Liver (tissue), 8 donors: ENCODE measurements at regions not wholly inside any gene's neighbourhood (a gene's known extent, or its start where the extent isn't known, plus 50 kb on each side); places are given as distances from the start of the nearest gene placed in this dataset.

Source experiments
- DNase-seq: peaks from one replicate; pipeline ENCODE4 v3.0.0-alpha.2; 2017; ENCODE audit warnings: low spot score
- H3K27ac ChIP-seq, 2 donors: one replicate each; pipeline ENCODE4 v1.7.0; 2013; ENCODE audit warnings: inconsistent platforms in 2 of 2, low read length in 2 of 2, control low read depth in 1 of 2, low read depth in 1 of 2, mild to moderate bottlenecking in 1 of 2
- H3K27me3 ChIP-seq, 4 donors: one replicate each; pipeline versions ENCODE4 v1.6.1 to v1.7.0; 2013; ENCODE audit warnings: low read length in 3 of 4, inconsistent platforms in 1 of 4, mild to moderate bottlenecking in 1 of 4, moderate library complexity in 1 of 4; ENCODE audit not compliant: control insufficient read depth in 4 of 4, insufficient read depth in 4 of 4
- H3K36me3 ChIP-seq, 4 donors: one replicate each; pipeline versions ENCODE4 v1.6.1 to v1.7.0; 2013; ENCODE audit warnings: low read length in 3 of 4, mild to moderate bottlenecking in 3 of 4, low read depth in 1 of 4, moderate library complexity in 1 of 4; ENCODE audit not compliant: control insufficient read depth in 4 of 4, insufficient read depth in 3 of 4
- H3K4me1 ChIP-seq, 4 donors: one replicate each; pipeline versions ENCODE4 v1.6.1 to v1.7.0; 2013; ENCODE audit warnings: low read length in 3 of 4, mild to moderate bottlenecking in 3 of 4, moderate library complexity in 1 of 4; ENCODE audit not compliant: control insufficient read depth in 4 of 4, insufficient read depth in 4 of 4
- H3K4me3 ChIP-seq, 3 donors: one replicate each; pipeline versions ENCODE4 v1.6.1 to v1.7.0; 2013; ENCODE audit warnings: low read length in 3 of 3, control low read depth in 1 of 3, low read depth in 1 of 3, mild to moderate bottlenecking in 1 of 3
- H3K9ac ChIP-seq, 2 donors: one replicate each; pipeline ENCODE4 v1.7.0; 2013; ENCODE audit warnings: low read length in 2 of 2, mild to moderate bottlenecking in 2 of 2, moderate library complexity in 2 of 2, control low read depth in 1 of 2, low read depth in 1 of 2
- H3K9me3 ChIP-seq, 4 donors: one replicate each; pipeline versions ENCODE4 v1.6.1 to v1.7.0; 2013; ENCODE audit warnings: low read length in 3 of 4; ENCODE audit not compliant: control insufficient read depth in 4 of 4
- EGR1 ChIP-seq, 2 donors: IDR thresholded peaks; 2 replicates each; pipeline ENCODE4 v1.6.1; 2016 to 2018; ENCODE audit warnings: antibody characterized with exemption in 2 of 2, low read depth in 2 of 2
- FOXA1 ChIP-seq: IDR thresholded peaks from 2 replicates; pipeline ENCODE4 v1.6.1; 2016; ENCODE audit warnings: antibody characterized with exemption
- FOXA2 ChIP-seq: IDR thresholded peaks from 2 replicates; pipeline ENCODE4 v1.6.1; 2016; ENCODE audit warnings: antibody characterized with exemption
- GABPA ChIP-seq, 2 donors: IDR thresholded peaks in 1 of 2; conservative IDR thresholded peaks in 1 of 2; 2 replicates each; pipeline ENCODE4 v1.6.1; 2016; ENCODE audit warnings: antibody characterized with exemption in 2 of 2, mild to moderate bottlenecking in 1 of 2, moderate library complexity in 1 of 2
- HNF4A ChIP-seq, 2 donors: conservative IDR thresholded peaks; 2 replicates each; pipeline ENCODE4 v1.6.1; 2016; ENCODE audit warnings: antibody characterized with exemption in 2 of 2, mild to moderate bottlenecking in 2 of 2
- HNF4G ChIP-seq: IDR thresholded peaks from 2 replicates; pipeline ENCODE4 v1.6.1; 2016; ENCODE audit warnings: antibody characterized with exemption
- JUND ChIP-seq, 2 donors: IDR thresholded peaks; 2 replicates each; pipeline ENCODE4 v1.6.1; 2016; ENCODE audit warnings: antibody characterized with exemption in 2 of 2
- NR2F2 ChIP-seq: IDR thresholded peaks from 2 replicates; pipeline ENCODE4 v1.6.1; 2016; ENCODE audit warnings: antibody characterized with exemption
- RAD21 ChIP-seq, 2 donors: IDR thresholded peaks; 2 replicates each; pipeline ENCODE4 v1.6.1; 2016; ENCODE audit warnings: antibody characterized with exemption in 2 of 2, mild to moderate bottlenecking in 2 of 2
- RXRA ChIP-seq, 2 donors: IDR thresholded peaks; 2 replicates each; pipeline ENCODE4 v1.6.1; 2017 to 2018; ENCODE audit warnings: antibody characterized with exemption in 2 of 2, mild to moderate bottlenecking in 1 of 2
- SP1 ChIP-seq: IDR thresholded peaks from 2 replicates; pipeline ENCODE4 v1.6.1; 2018; ENCODE audit warnings: antibody characterized with exemption, mild to moderate bottlenecking
- TAF1 ChIP-seq: conservative IDR thresholded peaks from 2 replicates; pipeline ENCODE4 v1.6.1; 2016; ENCODE audit warnings: antibody characterized with exemption, mild to moderate bottlenecking
- YY1 ChIP-seq: IDR thresholded peaks from 2 replicates; pipeline ENCODE4 v1.6.1; 2016; ENCODE audit warnings: antibody characterized with exemption, mild to moderate bottlenecking
- WGBS: extraction: QIAGEN DNeasy Blood & Tissue Kit; methylation state at CpG from one replicate; pipeline ENCODE4 v1.1.7; 2013; 5-methylcytosine and 5-hydroxymethylcytosine counted together
- TF ChIP-seq, protein P1 (sequence below): IDR thresholded peaks from 2 replicates; pipeline ENCODE4 v1.6.1; 2016; ENCODE audit warnings: antibody characterized with exemption
- TF ChIP-seq, protein P2 (sequence below): IDR thresholded peaks from 2 replicates; pipeline ENCODE4 v1.6.1; 2016; ENCODE audit warnings: antibody characterized with exemption, mild to moderate bottlenecking
- TF ChIP-seq, protein P3 (sequence below): fragments of 150-350 bp; IDR thresholded peaks from 2 replicates; pipeline ENCODE4 v1.5.1; 2017; ENCODE audit warnings: improper control_type of control experiment, low read depth, low read length; ENCODE audit not compliant: missing input control
- TF ChIP-seq, protein P4 (sequence below): IDR thresholded peaks from 2 replicates; pipeline ENCODE4 v1.6.1; 2016; ENCODE audit warnings: antibody characterized with exemption
- TF ChIP-seq, protein P5 (sequence below): IDR thresholded peaks from 2 replicates; pipeline ENCODE4 v1.6.1; 2016; ENCODE audit warnings: antibody characterized with exemption
- donor health status: healthy.
- donor health status: healthy.
- donor health status: healthy.
- donor health status: healthy.
- donor health status: healthy.

DNA sequence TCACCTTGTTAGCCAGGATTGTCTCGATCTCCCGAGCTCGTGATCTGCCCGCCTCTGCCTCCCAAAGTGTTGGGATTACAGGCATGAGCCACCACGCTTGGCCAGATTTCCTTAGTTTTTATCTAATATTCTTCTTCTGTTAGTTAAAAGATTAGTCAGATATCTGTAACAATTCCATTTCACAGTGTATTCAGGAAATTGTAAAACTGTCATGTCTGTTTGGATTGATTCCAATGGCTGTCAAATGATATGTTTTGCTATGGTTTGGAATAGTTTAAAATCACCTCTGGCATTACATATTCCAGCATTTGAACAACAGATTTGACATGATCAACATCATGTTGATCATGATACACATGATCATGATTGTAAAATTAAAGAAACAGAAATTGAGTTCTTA, 193.6 kb upstream of the DAB2 start:
- Histone ChIP-seq H3K4me1 (peaks cover 0 to 5% (median 1%) of the 10 kb centered on the region in 4 donors), H3K9ac (no peak overlapping the region), H3K4me3 (no peak overlapping the region), H3K27me3 (no peaks in the 10 kb centered on the region), H3K27ac (no peak overlapping the region), H3K9me3 (no peaks in the 10 kb centered on the region), H3K36me3 (no peaks in the 10 kb centered on the region)
- no peak for TF ChIP-seq YY1
- TF ChIP-seq TAF1: no peak
- no peak for TF ChIP-seq FOXA1
- TF ChIP-seq, protein P1, sequence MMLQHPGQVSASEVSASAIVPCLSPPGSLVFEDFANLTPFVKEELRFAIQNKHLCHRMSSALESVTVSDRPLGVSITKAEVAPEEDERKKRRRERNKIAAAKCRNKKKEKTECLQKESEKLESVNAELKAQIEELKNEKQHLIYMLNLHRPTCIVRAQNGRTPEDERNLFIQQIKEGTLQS: no peak
- no peak for TF ChIP-seq RAD21 (IDR thresholded peaks at IDR 0.05)
- TF ChIP-seq, protein P2, sequence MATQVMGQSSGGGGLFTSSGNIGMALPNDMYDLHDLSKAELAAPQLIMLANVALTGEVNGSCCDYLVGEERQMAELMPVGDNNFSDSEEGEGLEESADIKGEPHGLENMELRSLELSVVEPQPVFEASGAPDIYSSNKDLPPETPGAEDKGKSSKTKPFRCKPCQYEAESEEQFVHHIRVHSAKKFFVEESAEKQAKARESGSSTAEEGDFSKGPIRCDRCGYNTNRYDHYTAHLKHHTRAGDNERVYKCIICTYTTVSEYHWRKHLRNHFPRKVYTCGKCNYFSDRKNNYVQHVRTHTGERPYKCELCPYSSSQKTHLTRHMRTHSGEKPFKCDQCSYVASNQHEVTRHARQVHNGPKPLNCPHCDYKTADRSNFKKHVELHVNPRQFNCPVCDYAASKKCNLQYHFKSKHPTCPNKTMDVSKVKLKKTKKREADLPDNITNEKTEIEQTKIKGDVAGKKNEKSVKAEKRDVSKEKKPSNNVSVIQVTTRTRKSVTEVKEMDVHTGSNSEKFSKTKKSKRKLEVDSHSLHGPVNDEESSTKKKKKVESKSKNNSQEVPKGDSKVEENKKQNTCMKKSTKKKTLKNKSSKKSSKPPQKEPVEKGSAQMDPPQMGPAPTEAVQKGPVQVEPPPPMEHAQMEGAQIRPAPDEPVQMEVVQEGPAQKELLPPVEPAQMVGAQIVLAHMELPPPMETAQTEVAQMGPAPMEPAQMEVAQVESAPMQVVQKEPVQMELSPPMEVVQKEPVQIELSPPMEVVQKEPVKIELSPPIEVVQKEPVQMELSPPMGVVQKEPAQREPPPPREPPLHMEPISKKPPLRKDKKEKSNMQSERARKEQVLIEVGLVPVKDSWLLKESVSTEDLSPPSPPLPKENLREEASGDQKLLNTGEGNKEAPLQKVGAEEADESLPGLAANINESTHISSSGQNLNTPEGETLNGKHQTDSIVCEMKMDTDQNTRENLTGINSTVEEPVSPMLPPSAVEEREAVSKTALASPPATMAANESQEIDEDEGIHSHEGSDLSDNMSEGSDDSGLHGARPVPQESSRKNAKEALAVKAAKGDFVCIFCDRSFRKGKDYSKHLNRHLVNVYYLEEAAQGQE: no peak
- TF ChIP-seq, protein P3, sequence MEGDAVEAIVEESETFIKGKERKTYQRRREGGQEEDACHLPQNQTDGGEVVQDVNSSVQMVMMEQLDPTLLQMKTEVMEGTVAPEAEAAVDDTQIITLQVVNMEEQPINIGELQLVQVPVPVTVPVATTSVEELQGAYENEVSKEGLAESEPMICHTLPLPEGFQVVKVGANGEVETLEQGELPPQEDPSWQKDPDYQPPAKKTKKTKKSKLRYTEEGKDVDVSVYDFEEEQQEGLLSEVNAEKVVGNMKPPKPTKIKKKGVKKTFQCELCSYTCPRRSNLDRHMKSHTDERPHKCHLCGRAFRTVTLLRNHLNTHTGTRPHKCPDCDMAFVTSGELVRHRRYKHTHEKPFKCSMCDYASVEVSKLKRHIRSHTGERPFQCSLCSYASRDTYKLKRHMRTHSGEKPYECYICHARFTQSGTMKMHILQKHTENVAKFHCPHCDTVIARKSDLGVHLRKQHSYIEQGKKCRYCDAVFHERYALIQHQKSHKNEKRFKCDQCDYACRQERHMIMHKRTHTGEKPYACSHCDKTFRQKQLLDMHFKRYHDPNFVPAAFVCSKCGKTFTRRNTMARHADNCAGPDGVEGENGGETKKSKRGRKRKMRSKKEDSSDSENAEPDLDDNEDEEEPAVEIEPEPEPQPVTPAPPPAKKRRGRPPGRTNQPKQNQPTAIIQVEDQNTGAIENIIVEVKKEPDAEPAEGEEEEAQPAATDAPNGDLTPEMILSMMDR: no peak
- no peak for TF ChIP-seq JUND (IDR thresholded peaks at IDR 0.05)
- TF ChIP-seq GABPA (IDR thresholded peaks at IDR 0.05 in 1 of 2, conservative IDR thresholded peaks at IDR 0.05 in 1 of 2): no peak
- no peak for TF ChIP-seq RXRA (IDR thresholded peaks at IDR 0.05)
- TF ChIP-seq, protein P4, sequence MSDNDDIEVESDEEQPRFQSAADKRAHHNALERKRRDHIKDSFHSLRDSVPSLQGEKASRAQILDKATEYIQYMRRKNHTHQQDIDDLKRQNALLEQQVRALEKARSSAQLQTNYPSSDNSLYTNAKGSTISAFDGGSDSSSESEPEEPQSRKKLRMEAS: no peak
- TF ChIP-seq SP1: no peak
- no peak for TF ChIP-seq EGR1 (IDR thresholded peaks at IDR 0.05; ENCODE audit: low read depth in 2 of 2)
- TF ChIP-seq HNF4G: no peak
- no peak for TF ChIP-seq FOXA2
- TF ChIP-seq HNF4A (conservative IDR thresholded peaks at IDR 0.05): no peak
- TF ChIP-seq NR2F2: no peak
- TF ChIP-seq, protein P5, sequence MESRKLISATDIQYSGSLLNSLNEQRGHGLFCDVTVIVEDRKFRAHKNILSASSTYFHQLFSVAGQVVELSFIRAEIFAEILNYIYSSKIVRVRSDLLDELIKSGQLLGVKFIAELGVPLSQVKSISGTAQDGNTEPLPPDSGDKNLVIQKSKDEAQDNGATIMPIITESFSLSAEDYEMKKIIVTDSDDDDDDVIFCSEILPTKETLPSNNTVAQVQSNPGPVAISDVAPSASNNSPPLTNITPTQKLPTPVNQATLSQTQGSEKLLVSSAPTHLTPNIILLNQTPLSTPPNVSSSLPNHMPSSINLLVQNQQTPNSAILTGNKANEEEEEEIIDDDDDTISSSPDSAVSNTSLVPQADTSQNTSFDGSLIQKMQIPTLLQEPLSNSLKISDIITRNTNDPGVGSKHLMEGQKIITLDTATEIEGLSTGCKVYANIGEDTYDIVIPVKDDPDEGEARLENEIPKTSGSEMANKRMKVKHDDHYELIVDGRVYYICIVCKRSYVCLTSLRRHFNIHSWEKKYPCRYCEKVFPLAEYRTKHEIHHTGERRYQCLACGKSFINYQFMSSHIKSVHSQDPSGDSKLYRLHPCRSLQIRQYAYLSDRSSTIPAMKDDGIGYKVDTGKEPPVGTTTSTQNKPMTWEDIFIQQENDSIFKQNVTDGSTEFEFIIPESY: no peak
- WGBS: 96% methylated on average over 5 of the region's 5 CpGs
- DNase-seq: no peak
